LoVo (cell line): ENCODE measurements at regions not wholly inside any gene's neighbourhood (a gene's known extent, or its start where the extent isn't known, plus 50 kb on each side); places are given as distances from the start of the nearest gene placed in this dataset.
A peak's percentile ranks its signal among the peaks of the same experiment; 100 is the strongest.
"Not testable (repeated sequence)": the region's sequence is repeated elsewhere in the genome, so short reads cannot be mapped to it uniquely, and the experiment has no call there.

Experiments used
- DNase-seq: peaks from one replicate; pipeline ENCODE4 v3.0.0-alpha.2; 2016; ENCODE audit warnings: low spot score

GRCh38 chr11:67804435-67805252 is 130.2 kb upstream of the ALDH3B2 start:
- peak; percentile 28 for DNase-seq

GRCh38 chr11:67803519-67803918 is 129.1 kb upstream of the ALDH3B2 start:
- DNase-seq: not testable (repeated sequence)

GRCh38 chr11:67803055-67803454 is 128.6 kb upstream of the ALDH3B2 start:
- DNase-seq: not testable (repeated sequence)

- DNase-seq: not testable (repeated sequence)
Measured at GRCh38 chr11:67802623-67803022, 128.2 kb upstream of the ALDH3B2 start.

- not testable (repeated sequence) for DNase-seq
Measured at GRCh38 chr11:67801397-67801796, 127.0 kb upstream of the ALDH3B2 start.

- DNase-seq: not testable (repeated sequence)
Measured at GRCh38 chr11:67800591-67800990, 126.2 kb upstream of the ALDH3B2 start.

GRCh38 chr11:67799808-67800207 is 125.4 kb upstream of the ALDH3B2 start:
- DNase-seq: not testable (repeated sequence)

- DNase-seq: not testable (repeated sequence)
Measured at GRCh38 chr11:67797726-67798521, 123.5 kb upstream of the ALDH3B2 start.

- no peak for DNase-seq
Measured at GRCh38 chr11:67795746-67796145, 121.3 kb upstream of the ALDH3B2 start.

- not testable (repeated sequence) for DNase-seq
Measured at GRCh38 chr11:67793750-67794149, 119.3 kb upstream of the ALDH3B2 start.

- not testable (repeated sequence) for DNase-seq
Measured at GRCh38 chr11:67792273-67792990, 118.0 kb upstream of the ALDH3B2 start.

GRCh38 chr11:67791598-67792170 is 117.3 kb upstream of the ALDH3B2 start:
- DNase-seq: not testable (repeated sequence)

- DNase-seq: not testable (repeated sequence)
Measured at GRCh38 chr11:67788341-67788695, 113.9 kb upstream of the ALDH3B2 start.

GRCh38 chr11:67787681-67788340 is 113.4 kb upstream of the ALDH3B2 start:
- DNase-seq: not testable (repeated sequence)

- not testable (repeated sequence) for DNase-seq
Measured at GRCh38 chr11:67781967-67782366, 107.5 kb upstream of the ALDH3B2 start.

GRCh38 chr11:67781506-67781905 is 107.1 kb upstream of the ALDH3B2 start:
- DNase-seq: not testable (repeated sequence)

- DNase-seq: no peak
Measured at GRCh38 chr11:67780056-67780455, 105.6 kb upstream of the ALDH3B2 start.

GRCh38 chr11:67779189-67779875 is 104.9 kb upstream of the ALDH3B2 start:
- not testable (repeated sequence) for DNase-seq

GRCh38 chr11:67776852-67777520 is 102.6 kb upstream of the ALDH3B2 start:
- no peak for DNase-seq

- not testable (repeated sequence) for DNase-seq
Measured at GRCh38 chr11:67774175-67774574, 99.8 kb upstream of the ALDH3B2 start.
